ENCODE measurements at regions not wholly inside any gene's neighbourhood (a gene's known extent, or its start where the extent isn't known, plus 50 kb on each side); places are given as distances from the start of the nearest gene placed in this dataset.

GRCh38 chr1:99550198-99550597 is 95.7 kb upstream of the PALMD start:
- TF ChIP-seq PHF8 (CRISPR knock-in tag; IDR thresholded peaks at IDR 0.05) (no peak), ZNF704 (CRISPR knock-in tag; IDR thresholded peaks at IDR 0.05; ENCODE audit: borderline replicate concordance) (no peak), FOXP1 (IDR thresholded peaks at IDR 0.05) (no peak), FOXP1 (CRISPR knock-in tag; IDR thresholded peaks at IDR 0.05) (no peak), KDM6A (CRISPR knock-in tag; IDR thresholded peaks at IDR 0.05; ENCODE audit: low read depth) (no peak), ZNF30 (CRISPR knock-in tag; IDR thresholded peaks at IDR 0.05) (no peak), HMG20B (CRISPR knock-in tag; conservative IDR thresholded peaks at IDR 0.05) (no peak), ADNP (CRISPR knock-in tag; IDR thresholded peaks at IDR 0.05) (no peak), CTCF (CRISPR knock-in tag; IDR thresholded peaks at IDR 0.05) (no peak)
